ENCODE measurements at regions not wholly inside any gene's neighbourhood (a gene's known extent, or its start where the extent isn't known, plus 50 kb on each side); places are given as distances from the start of the nearest gene placed in this dataset.

- H3K4me3 ChIP-seq (ENCODE audit: low read depth, low read length), result no peak overlapping the region
- no peak for TF ChIP-seq CTCF (IDR thresholded peaks at IDR 0.05; ENCODE audit: insufficient read depth, low read length)
- DNase-seq (ENCODE audit: low read depth), result no peak
Measured at GRCh38 chr2:217079165-217079564, 219.3 kb upstream of the TNP1 start.

- DNase-seq (ENCODE audit: low read depth), result peak; percentile 30
- no peak overlapping the region for H3K4me3 ChIP-seq (ENCODE audit: low read depth, low read length)
- no peak for TF ChIP-seq CTCF (IDR thresholded peaks at IDR 0.05; ENCODE audit: insufficient read depth, low read length)
Measured at GRCh38 chr2:217077831-217078407, 218.1 kb upstream of the TNP1 start.

GRCh38 chr2:217076657-217077232 is 216.9 kb upstream of the TNP1 start:
- DNase-seq (ENCODE audit: low read depth), result no peak
- TF ChIP-seq CTCF (IDR thresholded peaks at IDR 0.05; ENCODE audit: insufficient read depth, low read length), result no peak
- H3K4me3 ChIP-seq (ENCODE audit: low read depth, low read length), result no peak overlapping the region

GRCh38 chr2:217076058-217076435 is 216.2 kb upstream of the TNP1 start:
- TF ChIP-seq CTCF (IDR thresholded peaks at IDR 0.05; ENCODE audit: insufficient read depth, low read length), result no peak
- no peak overlapping the region for H3K4me3 ChIP-seq (ENCODE audit: low read depth, low read length)
- DNase-seq (ENCODE audit: low read depth), result no peak

GRCh38 chr2:217075268-217076057 is 215.6 kb upstream of the TNP1 start:
- no peak for TF ChIP-seq CTCF (IDR thresholded peaks at IDR 0.05; ENCODE audit: insufficient read depth, low read length)
- DNase-seq (ENCODE audit: low read depth), result peak; percentile 51

GRCh38 chr2:217074576-217075255 is 214.9 kb upstream of the TNP1 start:
- TF ChIP-seq CTCF (IDR thresholded peaks at IDR 0.05; ENCODE audit: insufficient read depth, low read length), result no peak
- DNase-seq (ENCODE audit: low read depth), result peak; percentile 44
- no peak overlapping the region for H3K4me3 ChIP-seq (ENCODE audit: low read depth, low read length)

More at GRCh38 chr2:217075268-217076057, 215.6 kb upstream of the TNP1 start:
- no peak overlapping the region for H3K4me3 ChIP-seq (ENCODE audit: low read depth, low read length)

All from fibroblast of the aortic adventitia (primary cell).